C4-2B (cell line): ENCODE measurements at regions not wholly inside any gene's neighbourhood (a gene's known extent, or its start where the extent isn't known, plus 50 kb on each side); places are given as distances from the start of the nearest gene placed in this dataset.
"Not testable (repeated sequence)": the region's sequence is repeated elsewhere in the genome, so short reads cannot be mapped to it uniquely, and the experiment has no call there.

Experiments
- H3K27ac ChIP-seq: fragments of 450-650 bp; 2 replicates; pipeline ENCODE4 v1.5.1; 2017
- ZFX ChIP-seq: fragments of 450-650 bp; IDR thresholded peaks from 2 replicates; pipeline ENCODE4 v1.6.1; 2017
- TF ChIP-seq, protein P1 (sequence below): fragments of 450-650 bp; conservative IDR thresholded peaks from 2 replicates; pipeline ENCODE4 v1.5.1; 2017; ENCODE audit warnings: mild to moderate bottlenecking

GRCh38 chrX:79827611-79828010 is 186.9 kb upstream of the TBX22 start:
- not testable (repeated sequence) for H3K27ac ChIP-seq

- TF ChIP-seq, protein P1, sequence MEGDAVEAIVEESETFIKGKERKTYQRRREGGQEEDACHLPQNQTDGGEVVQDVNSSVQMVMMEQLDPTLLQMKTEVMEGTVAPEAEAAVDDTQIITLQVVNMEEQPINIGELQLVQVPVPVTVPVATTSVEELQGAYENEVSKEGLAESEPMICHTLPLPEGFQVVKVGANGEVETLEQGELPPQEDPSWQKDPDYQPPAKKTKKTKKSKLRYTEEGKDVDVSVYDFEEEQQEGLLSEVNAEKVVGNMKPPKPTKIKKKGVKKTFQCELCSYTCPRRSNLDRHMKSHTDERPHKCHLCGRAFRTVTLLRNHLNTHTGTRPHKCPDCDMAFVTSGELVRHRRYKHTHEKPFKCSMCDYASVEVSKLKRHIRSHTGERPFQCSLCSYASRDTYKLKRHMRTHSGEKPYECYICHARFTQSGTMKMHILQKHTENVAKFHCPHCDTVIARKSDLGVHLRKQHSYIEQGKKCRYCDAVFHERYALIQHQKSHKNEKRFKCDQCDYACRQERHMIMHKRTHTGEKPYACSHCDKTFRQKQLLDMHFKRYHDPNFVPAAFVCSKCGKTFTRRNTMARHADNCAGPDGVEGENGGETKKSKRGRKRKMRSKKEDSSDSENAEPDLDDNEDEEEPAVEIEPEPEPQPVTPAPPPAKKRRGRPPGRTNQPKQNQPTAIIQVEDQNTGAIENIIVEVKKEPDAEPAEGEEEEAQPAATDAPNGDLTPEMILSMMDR, result peak; percentile 19
- not testable (repeated sequence) for H3K27ac ChIP-seq
These were observed 164.4 kb upstream of the TBX22 start for GRCh38 chrX:79850114-79850513.

DNA sequence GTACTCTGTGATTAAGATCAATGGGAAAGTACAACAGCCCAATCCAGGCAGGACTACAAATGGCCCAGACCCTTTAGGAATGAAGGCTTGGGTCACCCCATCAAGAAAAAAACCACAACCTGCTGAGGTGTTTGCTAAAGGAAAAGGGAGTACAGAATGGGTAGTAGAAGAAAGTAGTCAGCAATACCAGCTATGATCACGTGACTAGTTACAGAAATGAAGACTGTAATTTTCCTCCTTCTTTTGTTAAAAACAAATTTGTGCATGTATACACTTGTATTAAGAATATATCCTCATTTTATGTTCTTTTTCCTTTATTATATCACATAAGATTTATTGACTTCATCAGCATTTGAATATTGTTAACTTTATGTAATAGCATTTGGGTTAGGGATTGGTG is 160.1 kb upstream of the TBX22 start:
- TF ChIP-seq, protein P1, result no peak
- TF ChIP-seq ZFX, result no peak
- H3K27ac ChIP-seq, result no peak overlapping the region
